HepG2 (cell line): ENCODE measurements at regions not wholly inside any gene's neighbourhood (a gene's known extent, or its start where the extent isn't known, plus 50 kb on each side); places are given as distances from the start of the nearest gene placed in this dataset.

ENCODE experiments used
- ATF6 ChIP-seq: sonication (generic); formaldehyde crosslinking; conservative IDR thresholded peaks from 2 replicates; pipeline ENCODE4 v1.4.0; 2020; ENCODE audit warnings: missing genetic modification reagents
- MTF2 ChIP-seq: sonication (generic); formaldehyde crosslinking; IDR thresholded peaks from 2 replicates; pipeline ENCODE4 v1.5.0; 2020; ENCODE audit warnings: missing genetic modification reagents, borderline replicate concordance
- PREB ChIP-seq: sonication (generic); formaldehyde crosslinking; IDR thresholded peaks from 2 replicates; pipeline ENCODE4 v1.4.0; 2020; ENCODE audit warnings: missing genetic modification reagents
- ZNF652 ChIP-seq: IDR thresholded peaks from 2 replicates; pipeline ENCODE4 v1.6.1; 2016; ENCODE audit warnings: low read depth, borderline replicate concordance
- ZNF691 ChIP-seq: sonication (generic); formaldehyde crosslinking; IDR thresholded peaks from 2 replicates; pipeline ENCODE4 v1.4.0; 2020; ENCODE audit warnings: missing genetic modification reagents, low read depth, mild to moderate bottlenecking, borderline replicate concordance

- TF ChIP-seq ATF6 (no peak), ZNF652 (CRISPR knock-in tag) (no peak), MTF2 (CRISPR knock-in tag) (no peak), ZNF691 (CRISPR knock-in tag) (no peak), PREB (no peak)
Measured at GRCh38 chr6:5906340-5906670, 100.4 kb downstream of the NRN1 start.
